ENCODE measurements at regions not wholly inside any gene's neighbourhood (a gene's known extent, or its start where the extent isn't known, plus 50 kb on each side); places are given as distances from the start of the nearest gene placed in this dataset.

GRCh38 chr3:153783106-153783505 is 338.1 kb upstream of the ARHGEF26 start:
- Histone ChIP-seq H3K9me3 (ENCODE audit: low read depth) (no peaks in the 10 kb centered on the region), H3F3A (ENCODE audit: low read depth) (peaks cover 3% of the 10 kb centered on the region), H3K4me1 (peaks cover 21% of the 10 kb centered on the region), H3K9ac (no peak overlapping the region), H3K79me2 (ENCODE audit: low read depth) (no peaks in the 10 kb centered on the region), H3K4me3 (no peak overlapping the region), H3K27me3 (no peaks in the 10 kb centered on the region), H4K20me1 (ENCODE audit: low read depth) (no peaks in the 10 kb centered on the region), H2AFZ (replicated peaks) (peak overlapping the region; percentile 9), H3K27ac (no peak overlapping the region), H3K36me3 (no peaks in the 10 kb centered on the region), H3K4me2 (no peak overlapping the region)
- peak; percentile 40 for DNase-seq (ENCODE audit: low spot score)
- no peaks in the 10 kb centered on the region for H3K27me3 Mint-ChIP-seq (ENCODE audit: insufficient read depth, low read depth)
- H3K36me3 Mint-ChIP-seq: no peaks in the 10 kb centered on the region
- peaks cover 17% of the 10 kb centered on the region for H3K4me1 Mint-ChIP-seq
- H3K27ac Mint-ChIP-seq: peak overlapping the region; percentile 78
- TF ChIP-seq CTCF (IDR thresholded peaks at IDR 0.05) (no peak), EZH2phosphoT487 (IDR thresholded peaks at IDR 0.05) (no peak), EZH2 (IDR thresholded peaks at IDR 0.05) (no peak)
- H3K4me3 Mint-ChIP-seq: no peak overlapping the region
- no peaks in the 10 kb centered on the region for H3K9me3 Mint-ChIP-seq

GRCh38 chr3:153783741-153784480 is 337.3 kb upstream of the ARHGEF26 start:
- Mint-ChIP-seq H3K27me3 (ENCODE audit: insufficient read depth, low read depth) (no peaks in the 10 kb centered on the region), H3K9me3 (no peaks in the 10 kb centered on the region), H3K36me3 (no peaks in the 10 kb centered on the region), H3K27ac (peak overlapping the region; percentile 78), H3K4me1 (peaks cover 17% of the 10 kb centered on the region), H3K4me3 (no peak overlapping the region)
- TF ChIP-seq EZH2phosphoT487 (IDR thresholded peaks at IDR 0.05): no peak
- TF ChIP-seq EZH2 (IDR thresholded peaks at IDR 0.05): no peak
- no peak for TF ChIP-seq CTCF (IDR thresholded peaks at IDR 0.05)
- Histone ChIP-seq H3K27ac (no peak overlapping the region), H3K27me3 (no peaks in the 10 kb centered on the region), H3K79me2 (ENCODE audit: low read depth) (no peaks in the 10 kb centered on the region), H3K4me2 (no peak overlapping the region), H3K4me3 (no peak overlapping the region), H3K9ac (no peak overlapping the region), H3K9me3 (ENCODE audit: low read depth) (no peaks in the 10 kb centered on the region), H2AFZ (replicated peaks) (peak overlapping the region; percentile 9), H3K36me3 (no peaks in the 10 kb centered on the region), H3F3A (ENCODE audit: low read depth) (peaks cover 3% of the 10 kb centered on the region), H4K20me1 (ENCODE audit: low read depth) (no peaks in the 10 kb centered on the region), H3K4me1 (peaks cover 21% of the 10 kb centered on the region)
- DNase-seq (ENCODE audit: low spot score): no peak

GRCh38 chr3:153785901-153786300 is 335.3 kb upstream of the ARHGEF26 start:
- Histone ChIP-seq H2AFZ (replicated peaks) (peak overlapping the region; percentile 30), H3K27ac (no peak overlapping the region), H4K20me1 (ENCODE audit: low read depth) (no peaks in the 10 kb centered on the region), H3K79me2 (ENCODE audit: low read depth) (no peaks in the 10 kb centered on the region), H3F3A (ENCODE audit: low read depth) (peaks cover 3% of the 10 kb centered on the region), H3K9ac (no peak overlapping the region), H3K9me3 (ENCODE audit: low read depth) (no peaks in the 10 kb centered on the region), H3K4me1 (peaks cover 21% of the 10 kb centered on the region), H3K36me3 (no peaks in the 10 kb centered on the region), H3K27me3 (no peaks in the 10 kb centered on the region), H3K4me2 (no peak overlapping the region), H3K4me3 (no peak overlapping the region)
- Mint-ChIP-seq H3K27me3 (ENCODE audit: insufficient read depth, low read depth) (peaks cover 2% of the 10 kb centered on the region), H3K36me3 (no peaks in the 10 kb centered on the region), H3K27ac (no peak overlapping the region), H3K9me3 (no peaks in the 10 kb centered on the region), H3K4me3 (no peak overlapping the region), H3K4me1 (peaks cover 17% of the 10 kb centered on the region)
- TF ChIP-seq CTCF (IDR thresholded peaks at IDR 0.05) (peak; percentile 14), EZH2 (IDR thresholded peaks at IDR 0.05) (no peak), EZH2phosphoT487 (IDR thresholded peaks at IDR 0.05) (no peak)
- DNase-seq (ENCODE audit: low spot score): no peak
